ENCODE measurements at regions not wholly inside any gene's neighbourhood (a gene's known extent, or its start where the extent isn't known, plus 50 kb on each side); places are given as distances from the start of the nearest gene placed in this dataset.

- peak; percentile 91 for TF ChIP-seq CTCF (IDR thresholded peaks at IDR 0.05; ENCODE audit: low read depth, low read length)
- in situ Hi-C loops (cut with HindIII; ENCODE audit: low sequenced_read_pairs): no loop called here
- peak; percentile 69 for DNase-seq (ENCODE audit: low read depth, low spot score)
- H3K4me3 ChIP-seq (ENCODE audit: low read depth, low read length): no peak overlapping the region
Measured at GRCh38 chr5:101678481-101679193, 617.4 kb downstream of the SLCO4C1 start.

- TF ChIP-seq CTCF (IDR thresholded peaks at IDR 0.05; ENCODE audit: low read depth, low read length): no peak
- DNase-seq (ENCODE audit: low read depth, low spot score): no peak
- in situ Hi-C loops (cut with HindIII; ENCODE audit: low sequenced_read_pairs): no loop called here
- no peak overlapping the region for H3K4me3 ChIP-seq (ENCODE audit: low read depth, low read length)
Measured at GRCh38 chr5:101677961-101678360, 618.1 kb downstream of the SLCO4C1 start.

- in situ Hi-C loops (cut with HindIII; ENCODE audit: low sequenced_read_pairs): no loop called here
- TF ChIP-seq CTCF (IDR thresholded peaks at IDR 0.05; ENCODE audit: low read depth, low read length): no peak
Measured at GRCh38 chr5:101676646-101677045, 619.4 kb downstream of the SLCO4C1 start.

GRCh38 chr5:101675510-101676219, 620.4 kb downstream of the SLCO4C1 start:
- no peak for TF ChIP-seq CTCF (IDR thresholded peaks at IDR 0.05; ENCODE audit: low read depth, low read length)
- no peak for DNase-seq (ENCODE audit: low read depth, low spot score)
- no peak overlapping the region for H3K4me3 ChIP-seq (ENCODE audit: low read depth, low read length)
- in situ Hi-C loops (cut with HindIII; ENCODE audit: low sequenced_read_pairs): no loop called here

More at GRCh38 chr5:101676646-101677045, 619.4 kb downstream of the SLCO4C1 start:
- H3K4me3 ChIP-seq (ENCODE audit: low read depth, low read length): no peak overlapping the region
- DNase-seq (ENCODE audit: low read depth, low spot score): no peak

GRCh38 chr5:101673120-101673519, 623.0 kb downstream of the SLCO4C1 start:
- no peak for TF ChIP-seq CTCF (IDR thresholded peaks at IDR 0.05; ENCODE audit: low read depth, low read length)
- DNase-seq (ENCODE audit: low read depth, low spot score): no peak
- in situ Hi-C loops (cut with HindIII; ENCODE audit: low sequenced_read_pairs): no loop called here
- no peak overlapping the region for H3K4me3 ChIP-seq (ENCODE audit: low read depth, low read length)

- no peak overlapping the region for H3K4me3 ChIP-seq (ENCODE audit: low read depth, low read length)
- TF ChIP-seq CTCF (IDR thresholded peaks at IDR 0.05; ENCODE audit: low read depth, low read length): no peak
- no peak for DNase-seq (ENCODE audit: low read depth, low spot score)
- in situ Hi-C loops (cut with HindIII; ENCODE audit: low sequenced_read_pairs): no loop called here
Measured at GRCh38 chr5:101664071-101664791, 631.9 kb downstream of the SLCO4C1 start.

Measured in astrocyte of the spinal cord (primary cell).